Transverse colon (tissue), 4 donors: ENCODE measurements at regions not wholly inside any gene's neighbourhood (a gene's known extent, or its start where the extent isn't known, plus 50 kb on each side); places are given as distances from the start of the nearest gene placed in this dataset.
"Not testable (repeated sequence)": the region's sequence is repeated elsewhere in the genome, so short reads cannot be mapped to it uniquely, and the experiment has no call there.

Experiments used
- EP300 ChIP-seq: sonication (generic); formaldehyde crosslinking; IDR thresholded peaks from one replicate; pipeline ENCODE4 v1.6.1; 2017; ENCODE audit warnings: antibody characterized with exemption, low read depth
- POLR2A ChIP-seq: fragments of 450-650 bp; IDR thresholded peaks from one replicate; pipeline ENCODE4 v1.6.1; 2016; ENCODE audit warnings: antibody characterized with exemption, mild to moderate bottlenecking, moderate library complexity
- POLR2AphosphoS5 ChIP-seq, 3 donors: sonication (generic); formaldehyde crosslinking; IDR thresholded peaks; one replicate each; pipeline ENCODE4 v1.6.1; 2016; ENCODE audit warnings: antibody characterized with exemption in 3 of 3
- TF ChIP-seq, protein P1 (sequence below), 5 experiments: fragments of 200-600 bp in 3 of 5; fragments of 450-650 bp in 2 of 5; sonication (generic) in 3 of 5; IDR thresholded peaks; 1 replicate in 2 of 5; 2 replicates in 3 of 5; pipeline ENCODE4 v1.5.1; 2016 to 2017; ENCODE audit warnings: antibody characterized with exemption in 5 of 5, inconsistent platforms in 3 of 5, mild to moderate bottlenecking in 2 of 5, moderate library complexity in 1 of 5

DNA sequence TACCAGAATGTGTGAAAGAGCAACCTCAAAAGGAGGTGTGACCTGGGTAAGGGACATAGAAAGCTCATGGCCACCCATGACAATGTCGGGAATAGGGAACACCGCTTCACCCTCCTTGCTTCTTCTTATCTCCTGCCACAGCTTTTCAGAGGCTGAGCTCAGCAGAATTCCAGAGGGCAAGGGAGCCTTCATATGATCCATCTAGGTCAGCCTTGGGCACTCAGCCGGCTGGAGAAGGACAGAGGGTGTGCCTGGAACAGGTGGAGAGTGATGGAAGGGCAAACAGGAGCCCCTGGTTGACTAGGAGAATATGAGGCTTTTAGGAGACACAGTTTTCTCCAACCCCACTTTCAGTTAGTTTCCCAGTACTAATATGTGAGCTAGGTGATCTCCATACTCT is 74.6 kb upstream of the ROPN1 start:
- TF ChIP-seq, protein P1, sequence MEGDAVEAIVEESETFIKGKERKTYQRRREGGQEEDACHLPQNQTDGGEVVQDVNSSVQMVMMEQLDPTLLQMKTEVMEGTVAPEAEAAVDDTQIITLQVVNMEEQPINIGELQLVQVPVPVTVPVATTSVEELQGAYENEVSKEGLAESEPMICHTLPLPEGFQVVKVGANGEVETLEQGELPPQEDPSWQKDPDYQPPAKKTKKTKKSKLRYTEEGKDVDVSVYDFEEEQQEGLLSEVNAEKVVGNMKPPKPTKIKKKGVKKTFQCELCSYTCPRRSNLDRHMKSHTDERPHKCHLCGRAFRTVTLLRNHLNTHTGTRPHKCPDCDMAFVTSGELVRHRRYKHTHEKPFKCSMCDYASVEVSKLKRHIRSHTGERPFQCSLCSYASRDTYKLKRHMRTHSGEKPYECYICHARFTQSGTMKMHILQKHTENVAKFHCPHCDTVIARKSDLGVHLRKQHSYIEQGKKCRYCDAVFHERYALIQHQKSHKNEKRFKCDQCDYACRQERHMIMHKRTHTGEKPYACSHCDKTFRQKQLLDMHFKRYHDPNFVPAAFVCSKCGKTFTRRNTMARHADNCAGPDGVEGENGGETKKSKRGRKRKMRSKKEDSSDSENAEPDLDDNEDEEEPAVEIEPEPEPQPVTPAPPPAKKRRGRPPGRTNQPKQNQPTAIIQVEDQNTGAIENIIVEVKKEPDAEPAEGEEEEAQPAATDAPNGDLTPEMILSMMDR (IDR thresholded peaks at IDR 0.05), result not testable (repeated sequence)
- TF ChIP-seq EP300; POLR2AphosphoS5 (IDR thresholded peaks at IDR 0.05); POLR2A: not testable (repeated sequence)
